ENCODE measurements at regions not wholly inside any gene's neighbourhood (a gene's known extent, or its start where the extent isn't known, plus 50 kb on each side); places are given as distances from the start of the nearest gene placed in this dataset.
"Not testable (repeated sequence)": the region's sequence is repeated elsewhere in the genome, so short reads cannot be mapped to it uniquely, and the experiment has no call there.

GRCh38 chr5:174504266-174504726, 220.1 kb upstream of the MSX2 start:
- no peak for DNase-seq (ENCODE audit: extremely low read depth in 1 of 2, low read depth in 1 of 2)

- DNase-seq (ENCODE audit: extremely low read depth in 1 of 2, low read depth in 1 of 2), result no peak
Measured at GRCh38 chr5:174505621-174506020, 218.8 kb upstream of the MSX2 start.

- not testable (repeated sequence) for DNase-seq (ENCODE audit: extremely low read depth in 1 of 2, low read depth in 1 of 2)
Measured at GRCh38 chr5:174510782-174511453, 213.5 kb upstream of the MSX2 start.

GRCh38 chr5:174511714-174512253, 212.6 kb upstream of the MSX2 start:
- no peak for DNase-seq (ENCODE audit: extremely low read depth in 1 of 2, low read depth in 1 of 2)

GRCh38 chr5:174514325-174514724, 210.1 kb upstream of the MSX2 start:
- no peak for DNase-seq (ENCODE audit: extremely low read depth in 1 of 2, low read depth in 1 of 2)

- DNase-seq (ENCODE audit: extremely low read depth in 1 of 2, low read depth in 1 of 2), result no peak
Measured at GRCh38 chr5:174514983-174515394, 209.4 kb upstream of the MSX2 start.

GRCh38 chr5:174516741-174517140, 207.6 kb upstream of the MSX2 start:
- no peak for DNase-seq (ENCODE audit: extremely low read depth in 1 of 2, low read depth in 1 of 2)

- no peak for DNase-seq (ENCODE audit: extremely low read depth in 1 of 2, low read depth in 1 of 2)
Measured at GRCh38 chr5:174518512-174518911, 205.9 kb upstream of the MSX2 start.

GRCh38 chr5:174520420-174521396, 203.7 kb upstream of the MSX2 start:
- no peak for DNase-seq (ENCODE audit: extremely low read depth in 1 of 2, low read depth in 1 of 2)

- DNase-seq (ENCODE audit: extremely low read depth in 1 of 2, low read depth in 1 of 2), result no peak
Measured at GRCh38 chr5:174521449-174521848, 202.9 kb upstream of the MSX2 start.

- DNase-seq (ENCODE audit: extremely low read depth in 1 of 2, low read depth in 1 of 2), result no peak
Measured at GRCh38 chr5:174522480-174523260, 201.7 kb upstream of the MSX2 start.

- no peak for DNase-seq (ENCODE audit: extremely low read depth in 1 of 2, low read depth in 1 of 2)
Measured at GRCh38 chr5:174523311-174524071, 200.9 kb upstream of the MSX2 start.

GRCh38 chr5:174524351-174524750, 200.0 kb upstream of the MSX2 start:
- no peak for DNase-seq (ENCODE audit: extremely low read depth in 1 of 2, low read depth in 1 of 2)

- no peak for DNase-seq (ENCODE audit: extremely low read depth in 1 of 2, low read depth in 1 of 2)
Measured at GRCh38 chr5:174526177-174526576, 198.2 kb upstream of the MSX2 start.

- no peak for DNase-seq (ENCODE audit: extremely low read depth in 1 of 2, low read depth in 1 of 2)
Measured at GRCh38 chr5:174527916-174528540, 196.4 kb upstream of the MSX2 start.

GRCh38 chr5:174528821-174529544, 195.4 kb upstream of the MSX2 start:
- DNase-seq (ENCODE audit: extremely low read depth in 1 of 2, low read depth in 1 of 2), result no peak

GRCh38 chr5:174529925-174530681, 194.3 kb upstream of the MSX2 start:
- no peak for DNase-seq (ENCODE audit: extremely low read depth in 1 of 2, low read depth in 1 of 2)

GRCh38 chr5:174531782-174532191, 192.6 kb upstream of the MSX2 start:
- DNase-seq (ENCODE audit: extremely low read depth in 1 of 2, low read depth in 1 of 2), result no peak

All from activated CD8-positive, alpha-beta memory T cell treated with anti-CD3 and anti-CD28 coated beads for 1 hour (primary cell).